ENCODE measurements at regions not wholly inside any gene's neighbourhood (a gene's known extent, or its start where the extent isn't known, plus 50 kb on each side); places are given as distances from the start of the nearest gene placed in this dataset.

DNA sequence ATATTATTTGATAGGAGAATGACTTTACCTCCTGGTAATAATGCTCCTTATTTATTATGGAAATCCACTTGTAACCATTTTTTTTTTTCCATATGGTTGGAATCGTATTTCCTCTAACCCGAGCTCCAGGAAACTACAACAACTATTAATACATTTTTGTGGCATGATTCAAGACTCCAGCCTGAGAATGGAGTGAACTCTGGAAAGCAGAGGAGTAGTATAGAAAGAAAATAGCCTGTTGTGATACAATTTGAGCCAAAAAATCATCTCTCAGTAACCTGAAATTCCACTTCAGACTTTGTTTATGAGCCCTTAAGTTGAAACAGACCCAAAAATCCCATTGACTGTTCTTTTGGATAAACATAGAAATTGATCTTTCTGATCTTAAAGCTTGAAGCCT is 921.1 kb downstream of the SOCS6 start:
- TF ChIP-seq POLR2A (IDR thresholded peaks at IDR 0.05; ENCODE audit: extremely low read depth, insufficient read length) (no peak), MYC (IDR thresholded peaks at IDR 0.05; ENCODE audit: low read depth, low read length) (no peak)
- TF ChIP-seq, protein P1, sequence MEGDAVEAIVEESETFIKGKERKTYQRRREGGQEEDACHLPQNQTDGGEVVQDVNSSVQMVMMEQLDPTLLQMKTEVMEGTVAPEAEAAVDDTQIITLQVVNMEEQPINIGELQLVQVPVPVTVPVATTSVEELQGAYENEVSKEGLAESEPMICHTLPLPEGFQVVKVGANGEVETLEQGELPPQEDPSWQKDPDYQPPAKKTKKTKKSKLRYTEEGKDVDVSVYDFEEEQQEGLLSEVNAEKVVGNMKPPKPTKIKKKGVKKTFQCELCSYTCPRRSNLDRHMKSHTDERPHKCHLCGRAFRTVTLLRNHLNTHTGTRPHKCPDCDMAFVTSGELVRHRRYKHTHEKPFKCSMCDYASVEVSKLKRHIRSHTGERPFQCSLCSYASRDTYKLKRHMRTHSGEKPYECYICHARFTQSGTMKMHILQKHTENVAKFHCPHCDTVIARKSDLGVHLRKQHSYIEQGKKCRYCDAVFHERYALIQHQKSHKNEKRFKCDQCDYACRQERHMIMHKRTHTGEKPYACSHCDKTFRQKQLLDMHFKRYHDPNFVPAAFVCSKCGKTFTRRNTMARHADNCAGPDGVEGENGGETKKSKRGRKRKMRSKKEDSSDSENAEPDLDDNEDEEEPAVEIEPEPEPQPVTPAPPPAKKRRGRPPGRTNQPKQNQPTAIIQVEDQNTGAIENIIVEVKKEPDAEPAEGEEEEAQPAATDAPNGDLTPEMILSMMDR (IDR thresholded peaks at IDR 0.05; ENCODE audit: low read depth, low read length) = no peak
- TF ChIP-seq, protein P2, sequence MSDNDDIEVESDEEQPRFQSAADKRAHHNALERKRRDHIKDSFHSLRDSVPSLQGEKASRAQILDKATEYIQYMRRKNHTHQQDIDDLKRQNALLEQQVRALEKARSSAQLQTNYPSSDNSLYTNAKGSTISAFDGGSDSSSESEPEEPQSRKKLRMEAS (IDR thresholded peaks at IDR 0.05; ENCODE audit: low read depth, low read length) = no peak

All from NB4 (cell line).